ENCODE measurements at regions not wholly inside any gene's neighbourhood (a gene's known extent, or its start where the extent isn't known, plus 50 kb on each side); places are given as distances from the start of the nearest gene placed in this dataset.

- Histone ChIP-seq H4K20me1 (ENCODE audit: low read depth) (no peaks in the 10 kb centered on the region), H3K27me3 (no peaks in the 10 kb centered on the region), H3K4me3 (no peak overlapping the region), H3K79me2 (ENCODE audit: low read depth) (no peaks in the 10 kb centered on the region), H3K4me2 (no peak overlapping the region), H3K27ac (no peak overlapping the region), H3K4me1 (no peaks in the 10 kb centered on the region), H3K9ac (no peak overlapping the region), H3K9me3 (ENCODE audit: low read depth) (no peaks in the 10 kb centered on the region), H2AFZ (replicated peaks) (no peak overlapping the region), H3F3A (ENCODE audit: low read depth) (no peaks in the 10 kb centered on the region), H3K36me3 (no peaks in the 10 kb centered on the region)
- Mint-ChIP-seq H3K9me3 (peaks cover 5% of the 10 kb centered on the region), H3K4me1 (no peaks in the 10 kb centered on the region), H3K36me3 (no peaks in the 10 kb centered on the region), H3K4me3 (no peak overlapping the region), H3K27ac (no peak overlapping the region), H3K27me3 (ENCODE audit: insufficient read depth, low read depth) (peaks cover 8% of the 10 kb centered on the region)
- DNase-seq (ENCODE audit: low spot score), result no peak
- TF ChIP-seq, protein P1, sequence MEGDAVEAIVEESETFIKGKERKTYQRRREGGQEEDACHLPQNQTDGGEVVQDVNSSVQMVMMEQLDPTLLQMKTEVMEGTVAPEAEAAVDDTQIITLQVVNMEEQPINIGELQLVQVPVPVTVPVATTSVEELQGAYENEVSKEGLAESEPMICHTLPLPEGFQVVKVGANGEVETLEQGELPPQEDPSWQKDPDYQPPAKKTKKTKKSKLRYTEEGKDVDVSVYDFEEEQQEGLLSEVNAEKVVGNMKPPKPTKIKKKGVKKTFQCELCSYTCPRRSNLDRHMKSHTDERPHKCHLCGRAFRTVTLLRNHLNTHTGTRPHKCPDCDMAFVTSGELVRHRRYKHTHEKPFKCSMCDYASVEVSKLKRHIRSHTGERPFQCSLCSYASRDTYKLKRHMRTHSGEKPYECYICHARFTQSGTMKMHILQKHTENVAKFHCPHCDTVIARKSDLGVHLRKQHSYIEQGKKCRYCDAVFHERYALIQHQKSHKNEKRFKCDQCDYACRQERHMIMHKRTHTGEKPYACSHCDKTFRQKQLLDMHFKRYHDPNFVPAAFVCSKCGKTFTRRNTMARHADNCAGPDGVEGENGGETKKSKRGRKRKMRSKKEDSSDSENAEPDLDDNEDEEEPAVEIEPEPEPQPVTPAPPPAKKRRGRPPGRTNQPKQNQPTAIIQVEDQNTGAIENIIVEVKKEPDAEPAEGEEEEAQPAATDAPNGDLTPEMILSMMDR (IDR thresholded peaks at IDR 0.05), result no peak
- TF ChIP-seq EZH2phosphoT487 (IDR thresholded peaks at IDR 0.05) (no peak), EZH2 (IDR thresholded peaks at IDR 0.05) (no peak)
These were observed 225.2 kb upstream of the TRPC7 start for GRCh38 chr5:136590581-136590980.

GRCh38 chr5:136586196-136586595 lies 220.9 kb upstream of the TRPC7 start:
- Mint-ChIP-seq H3K9me3 (no peaks in the 10 kb centered on the region), H3K4me1 (no peaks in the 10 kb centered on the region), H3K27me3 (ENCODE audit: insufficient read depth, low read depth) (peaks cover 4% of the 10 kb centered on the region), H3K27ac (no peak overlapping the region), H3K36me3 (no peaks in the 10 kb centered on the region), H3K4me3 (no peak overlapping the region)
- no peaks in the 10 kb centered on the region for H3F3A ChIP-seq (ENCODE audit: low read depth)
- H3K27me3 ChIP-seq, result no peaks in the 10 kb centered on the region
- no peaks in the 10 kb centered on the region for H3K79me2 ChIP-seq (ENCODE audit: low read depth)
- TF ChIP-seq, protein P1 (IDR thresholded peaks at IDR 0.05), result no peak
- TF ChIP-seq EZH2 (IDR thresholded peaks at IDR 0.05), result no peak
- TF ChIP-seq EZH2phosphoT487 (IDR thresholded peaks at IDR 0.05), result no peak
- H3K4me2 ChIP-seq, result no peak overlapping the region
- H2AFZ ChIP-seq (replicated peaks), result no peak overlapping the region
- no peaks in the 10 kb centered on the region for H3K9me3 ChIP-seq (ENCODE audit: low read depth)
- H3K9ac ChIP-seq, result no peak overlapping the region
- no peak overlapping the region for H3K4me3 ChIP-seq
- H3K36me3 ChIP-seq, result no peaks in the 10 kb centered on the region
- no peaks in the 10 kb centered on the region for H3K4me1 ChIP-seq
- DNase-seq (ENCODE audit: low spot score), result no peak
- no peak overlapping the region for H3K27ac ChIP-seq
- no peaks in the 10 kb centered on the region for H4K20me1 ChIP-seq (ENCODE audit: low read depth)

- Histone ChIP-seq H3K27ac (no peak overlapping the region), H3K4me2 (no peak overlapping the region), H2AFZ (replicated peaks) (no peak overlapping the region), H3K9me3 (ENCODE audit: low read depth) (no peaks in the 10 kb centered on the region), H4K20me1 (ENCODE audit: low read depth) (no peaks in the 10 kb centered on the region), H3K36me3 (no peaks in the 10 kb centered on the region), H3F3A (ENCODE audit: low read depth) (no peaks in the 10 kb centered on the region), H3K4me1 (no peaks in the 10 kb centered on the region), H3K27me3 (no peaks in the 10 kb centered on the region), H3K9ac (no peak overlapping the region), H3K79me2 (ENCODE audit: low read depth) (no peaks in the 10 kb centered on the region), H3K4me3 (no peak overlapping the region)
- no peak overlapping the region for H3K27ac Mint-ChIP-seq
- TF ChIP-seq EZH2phosphoT487 (IDR thresholded peaks at IDR 0.05) (no peak), EZH2 (IDR thresholded peaks at IDR 0.05) (no peak)
- TF ChIP-seq, protein P1 (IDR thresholded peaks at IDR 0.05), result no peak
- no peak for DNase-seq (ENCODE audit: low spot score)
- H3K4me3 Mint-ChIP-seq, result no peak overlapping the region
- H3K4me1 Mint-ChIP-seq, result no peaks in the 10 kb centered on the region
- peaks cover 4% of the 10 kb centered on the region for H3K27me3 Mint-ChIP-seq (ENCODE audit: insufficient read depth, low read depth)
- no peaks in the 10 kb centered on the region for H3K36me3 Mint-ChIP-seq
- H3K9me3 Mint-ChIP-seq, result no peaks in the 10 kb centered on the region
These were observed 219.1 kb upstream of the TRPC7 start for GRCh38 chr5:136584474-136584873.

Data from neural progenitor cell (in vitro differentiated cells).